ENCODE measurements at regions not wholly inside any gene's neighbourhood (a gene's known extent, or its start where the extent isn't known, plus 50 kb on each side); places are given as distances from the start of the nearest gene placed in this dataset.

DNA sequence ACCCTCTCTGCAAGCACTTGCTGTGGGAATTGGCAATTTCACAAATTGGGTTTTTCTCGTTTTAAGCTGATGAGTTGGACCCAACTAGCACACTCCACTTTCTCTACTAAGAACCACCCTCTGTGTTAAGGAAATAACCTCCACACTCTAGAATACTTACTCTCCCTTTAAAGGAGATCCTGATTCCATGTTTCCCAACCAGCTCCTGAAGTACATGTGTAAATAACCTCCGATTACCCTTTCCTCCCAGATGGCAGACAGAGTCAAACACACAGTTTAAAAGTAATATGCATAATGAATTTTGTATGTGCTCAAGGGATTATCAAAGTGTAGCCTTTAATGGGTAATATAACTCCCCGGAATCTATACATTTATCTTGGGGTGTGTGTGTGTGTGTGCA is 171.3 kb upstream of the OSR1 start:
- no peak for TF ChIP-seq EZH2phosphoT487 (IDR thresholded peaks at IDR 0.05; ENCODE audit: low read length)
- TF ChIP-seq, protein P1, sequence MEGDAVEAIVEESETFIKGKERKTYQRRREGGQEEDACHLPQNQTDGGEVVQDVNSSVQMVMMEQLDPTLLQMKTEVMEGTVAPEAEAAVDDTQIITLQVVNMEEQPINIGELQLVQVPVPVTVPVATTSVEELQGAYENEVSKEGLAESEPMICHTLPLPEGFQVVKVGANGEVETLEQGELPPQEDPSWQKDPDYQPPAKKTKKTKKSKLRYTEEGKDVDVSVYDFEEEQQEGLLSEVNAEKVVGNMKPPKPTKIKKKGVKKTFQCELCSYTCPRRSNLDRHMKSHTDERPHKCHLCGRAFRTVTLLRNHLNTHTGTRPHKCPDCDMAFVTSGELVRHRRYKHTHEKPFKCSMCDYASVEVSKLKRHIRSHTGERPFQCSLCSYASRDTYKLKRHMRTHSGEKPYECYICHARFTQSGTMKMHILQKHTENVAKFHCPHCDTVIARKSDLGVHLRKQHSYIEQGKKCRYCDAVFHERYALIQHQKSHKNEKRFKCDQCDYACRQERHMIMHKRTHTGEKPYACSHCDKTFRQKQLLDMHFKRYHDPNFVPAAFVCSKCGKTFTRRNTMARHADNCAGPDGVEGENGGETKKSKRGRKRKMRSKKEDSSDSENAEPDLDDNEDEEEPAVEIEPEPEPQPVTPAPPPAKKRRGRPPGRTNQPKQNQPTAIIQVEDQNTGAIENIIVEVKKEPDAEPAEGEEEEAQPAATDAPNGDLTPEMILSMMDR (IDR thresholded peaks at IDR 0.05; ENCODE audit: low read length) = no peak

All from MM.1S (cell line).